ENCODE measurements at regions not wholly inside any gene's neighbourhood (a gene's known extent, or its start where the extent isn't known, plus 50 kb on each side); places are given as distances from the start of the nearest gene placed in this dataset.

DNA sequence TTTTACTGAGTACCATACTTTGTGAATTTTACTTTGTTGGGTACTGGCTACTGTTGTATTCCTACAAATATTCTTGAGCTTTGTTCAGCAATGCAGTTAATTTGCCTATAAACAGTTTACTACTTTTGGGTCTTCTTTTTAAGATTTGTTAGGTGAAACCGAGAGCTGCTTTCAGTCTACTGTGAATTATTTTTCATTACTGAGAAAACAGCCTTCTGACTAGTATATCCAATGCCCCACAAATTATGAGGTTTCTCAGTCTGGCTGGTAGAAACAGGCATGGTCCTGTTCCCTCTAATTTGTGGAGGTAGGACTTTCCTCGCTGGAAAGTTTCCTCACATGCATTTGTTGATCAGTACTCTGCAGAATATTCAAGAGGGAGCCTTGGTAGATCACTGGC lies 392.0 kb downstream of the ZSWIM6 start:
- TF ChIP-seq GATA2 (IDR thresholded peaks at IDR 0.05; ENCODE audit: low read depth, low read length) (no peak), GATA3 (IDR thresholded peaks at IDR 0.05; ENCODE audit: low read depth, low read length) (no peak)
